HL-60/S4 treated with retinoic acid at 250 ng/mL for 4 days and 3 days (cell line): ENCODE measurements at regions not wholly inside any gene's neighbourhood (a gene's known extent, or its start where the extent isn't known, plus 50 kb on each side); places are given as distances from the start of the nearest gene placed in this dataset.
"Not testable (repeated sequence)": the region's sequence is repeated elsewhere in the genome, so short reads cannot be mapped to it uniquely, and the experiment has no call there.

Source experiments
- in situ Hi-C: fragments of 300-500 bp; cut with MboI; formaldehyde crosslinking; loops from 2 replicates; pipeline ENCODE4 v1.7.0; 2022; ENCODE audit warnings: low sequenced_read_pairs

DNA sequence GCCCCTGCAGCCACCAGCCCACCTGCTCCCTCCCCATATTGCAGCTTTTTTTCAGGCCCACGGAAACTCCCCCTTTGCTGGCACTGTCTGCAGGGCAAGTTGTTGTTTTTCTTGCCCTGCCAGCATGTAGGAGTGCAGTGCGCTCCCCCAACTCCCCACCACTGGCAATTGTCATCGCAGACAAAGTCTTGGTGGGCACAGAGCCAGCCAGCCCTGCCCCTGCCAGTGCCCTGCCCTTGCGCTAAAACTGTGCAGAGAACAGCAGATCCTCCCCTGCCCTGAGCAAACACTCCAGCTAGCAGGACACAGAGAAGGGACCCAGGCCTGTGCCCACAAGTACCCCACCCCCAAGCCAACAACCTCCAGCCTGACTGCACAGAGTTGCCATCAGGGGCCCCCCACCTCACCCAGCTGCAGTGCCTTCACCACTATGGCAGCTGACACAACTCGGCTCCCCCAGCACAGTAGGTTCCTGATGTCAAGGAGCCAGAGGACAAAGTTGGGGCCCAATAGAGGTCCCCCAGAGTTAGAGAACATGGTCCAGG is 158.1 kb upstream of the ARHGAP42 start:
- in situ Hi-C loops: no loop called here

- in situ Hi-C loops: not testable (repeated sequence)
These were observed 155.8 kb upstream of the ARHGAP42 start for GRCh38 chr11:100531290-100531689.

- in situ Hi-C loops: no loop called here
These were observed 150.1 kb upstream of the ARHGAP42 start for GRCh38 chr11:100536979-100537378.

- in situ Hi-C loops: no loop called here
These were observed 143.7 kb upstream of the ARHGAP42 start for GRCh38 chr11:100543386-100543785.

DNA sequence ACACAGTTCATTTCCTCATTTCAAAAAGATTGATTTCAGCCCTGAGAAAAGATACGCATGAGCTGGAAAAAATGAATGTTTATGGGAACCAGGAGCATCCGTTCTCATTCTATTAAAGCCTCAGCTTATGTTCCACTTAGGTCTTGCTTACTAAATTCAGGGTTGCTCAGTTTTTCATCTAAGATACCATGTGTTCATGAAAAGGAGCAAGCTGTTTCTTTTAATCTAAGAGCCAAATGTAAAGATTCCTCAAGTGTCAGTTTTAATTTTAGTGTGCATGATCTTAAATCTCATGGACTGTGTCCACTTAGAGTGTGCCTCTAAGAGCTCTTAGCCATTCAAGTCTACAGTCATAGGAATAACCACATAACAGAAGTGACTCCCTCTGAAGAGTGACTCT is 141.5 kb upstream of the ARHGAP42 start:
- in situ Hi-C loops: no loop called here

GRCh38 chr11:100545970-100546369 is 141.1 kb upstream of the ARHGAP42 start:
- in situ Hi-C loops: no loop called here

- in situ Hi-C loops: no loop called here
These were observed 140.4 kb upstream of the ARHGAP42 start for GRCh38 chr11:100546714-100547113.

DNA sequence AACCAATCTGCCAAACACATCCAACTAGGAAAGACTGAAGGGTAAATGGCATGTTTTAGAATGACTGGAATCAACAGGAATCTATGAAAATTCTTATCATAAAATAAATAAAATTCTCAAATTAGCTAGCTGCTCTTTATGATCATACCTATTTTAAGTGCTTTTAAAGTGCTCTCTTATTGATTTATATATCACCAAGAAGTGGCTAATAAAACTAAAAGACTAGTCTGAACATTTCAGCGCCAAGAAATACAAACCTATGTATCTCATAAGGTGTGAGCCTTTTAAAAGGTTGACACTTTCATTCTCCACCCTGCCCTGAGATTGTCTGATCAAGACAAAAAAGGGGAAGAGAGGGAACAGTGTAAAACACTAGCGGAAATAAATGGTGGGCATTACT is 136.8 kb upstream of the ARHGAP42 start:
- in situ Hi-C loops: no loop called here

DNA sequence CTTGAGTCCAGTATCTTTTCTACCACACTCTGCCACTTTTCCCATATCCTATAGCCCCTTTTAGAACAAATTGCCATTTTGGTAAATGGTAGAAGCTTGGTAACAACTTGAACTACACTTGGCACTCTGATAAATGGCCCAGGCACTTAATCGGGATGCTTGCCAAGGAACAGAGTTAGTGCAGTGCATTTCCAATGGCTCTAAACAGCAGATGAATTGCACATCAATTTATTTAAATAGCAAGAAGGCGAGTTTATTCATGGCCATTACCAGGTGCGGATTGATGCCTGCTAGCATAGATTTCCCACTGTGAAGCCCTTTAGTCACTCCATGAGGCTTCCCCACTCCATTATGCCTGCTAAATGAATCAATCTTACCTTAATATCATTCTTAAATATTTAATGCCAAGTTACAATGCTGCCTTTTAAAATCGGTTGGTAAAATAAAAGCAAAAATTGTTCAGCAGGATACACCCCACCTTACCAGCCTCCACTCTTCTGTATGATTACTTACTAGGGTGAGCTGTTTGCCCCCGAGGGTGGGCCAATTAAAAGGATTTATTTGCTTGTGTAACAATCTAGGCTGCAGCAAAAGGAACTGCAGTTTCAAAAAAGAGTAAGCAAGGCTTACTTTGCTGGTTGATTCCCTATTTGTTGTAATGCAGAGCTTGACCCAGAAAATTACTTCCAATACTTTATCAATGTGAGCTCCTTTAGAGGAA is 136.0 kb upstream of the ARHGAP42 start:
- in situ Hi-C loops: no loop called here

DNA sequence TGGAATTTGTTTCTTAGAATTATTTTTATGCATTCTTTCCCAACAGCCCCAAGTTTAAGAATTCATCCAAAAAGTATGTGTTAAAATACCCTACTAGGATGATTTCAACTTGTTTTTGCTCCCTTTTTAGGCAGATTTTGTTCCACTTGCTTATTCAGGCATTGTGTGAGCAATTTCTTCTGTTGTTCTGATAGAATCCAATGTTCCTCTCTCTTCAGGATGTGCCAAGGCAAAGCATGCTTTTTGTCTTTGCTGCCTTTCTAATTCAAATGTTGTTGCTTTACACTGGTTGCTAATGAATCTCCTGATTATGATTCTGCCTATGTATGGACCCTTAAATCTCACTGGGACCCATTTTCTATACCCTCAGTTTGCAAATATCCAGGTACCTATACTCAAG is 131.2 kb upstream of the ARHGAP42 start:
- in situ Hi-C loops: no loop called here

DNA sequence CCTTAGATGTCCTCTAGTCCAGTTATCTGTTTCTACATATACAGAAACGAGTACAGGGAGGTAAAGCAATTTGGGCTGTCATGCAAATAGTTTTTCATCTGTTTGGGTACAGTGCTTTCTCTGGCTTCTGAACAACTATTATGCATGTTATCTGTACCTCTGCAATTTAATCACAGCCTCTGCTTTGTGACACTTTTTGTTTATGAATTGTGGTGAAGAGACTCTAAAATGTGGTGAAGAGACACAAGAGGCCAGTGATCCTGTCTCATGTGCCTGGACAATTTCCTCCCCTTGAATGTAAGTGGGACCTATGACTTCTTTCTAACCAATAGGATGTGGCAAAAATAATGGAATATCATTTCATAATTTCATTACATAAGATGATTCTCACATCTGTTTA is 130.3 kb upstream of the ARHGAP42 start:
- in situ Hi-C loops: no loop called here

DNA sequence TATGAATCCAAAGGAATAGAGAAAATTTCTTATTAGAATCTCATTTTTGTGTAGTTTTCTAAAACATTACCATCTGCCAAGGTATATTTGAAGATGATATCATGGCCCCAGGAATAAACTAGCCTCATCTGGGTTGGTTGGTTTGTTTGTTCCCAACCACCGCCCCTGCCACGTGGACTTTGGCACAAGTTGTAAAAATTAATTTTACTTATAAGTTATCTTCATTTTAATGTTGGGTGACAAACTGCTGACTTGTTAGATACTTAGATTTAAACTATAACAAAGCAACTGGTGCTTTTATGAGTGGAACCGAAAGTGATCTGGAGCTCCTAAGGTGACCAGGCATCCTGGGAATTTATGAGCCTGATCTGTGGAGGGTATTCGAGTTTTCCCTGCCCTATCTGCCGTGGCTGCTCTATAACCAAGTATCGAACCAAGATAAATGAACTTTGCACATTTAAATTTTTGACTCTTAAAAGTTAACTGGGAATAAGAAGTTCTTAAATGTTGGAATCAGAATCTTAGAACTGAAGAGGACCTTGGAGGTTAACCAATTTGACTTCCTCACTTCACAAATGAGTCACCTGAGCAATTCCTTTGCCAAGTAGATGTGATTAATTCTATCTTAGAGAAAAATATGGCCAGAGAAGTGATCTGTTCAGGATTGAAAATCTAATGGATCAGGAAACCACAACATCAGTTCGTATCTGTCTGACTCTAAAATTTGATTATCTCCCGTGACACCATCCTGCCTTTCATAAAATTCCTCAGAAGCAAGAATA is 129.1 kb upstream of the ARHGAP42 start:
- in situ Hi-C loops: no loop called here

DNA sequence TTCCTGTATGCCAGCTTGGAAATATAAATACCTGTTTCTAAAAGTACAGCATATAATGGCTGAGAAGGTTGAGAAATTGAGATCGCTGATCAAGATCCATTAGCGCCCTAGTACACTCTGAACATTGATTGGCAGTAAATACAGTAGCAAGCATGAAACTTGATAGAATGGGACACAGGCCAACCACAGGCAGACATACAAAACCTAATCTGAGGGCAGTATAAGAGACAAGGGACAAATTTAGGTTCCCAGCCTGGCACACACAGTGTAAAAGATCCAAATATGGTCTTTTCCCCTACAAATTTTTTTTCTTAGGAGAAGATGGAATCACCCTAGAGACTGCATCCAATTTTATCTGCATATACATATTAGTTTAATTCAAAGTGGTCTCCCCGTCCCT is 126.5 kb upstream of the ARHGAP42 start:
- in situ Hi-C loops: no loop called here

- in situ Hi-C loops: no loop called here
These were observed 125.8 kb upstream of the ARHGAP42 start for GRCh38 chr11:100561323-100561722.

- in situ Hi-C loops: no loop called here
These were observed 125.0 kb upstream of the ARHGAP42 start for GRCh38 chr11:100562128-100562527.

DNA sequence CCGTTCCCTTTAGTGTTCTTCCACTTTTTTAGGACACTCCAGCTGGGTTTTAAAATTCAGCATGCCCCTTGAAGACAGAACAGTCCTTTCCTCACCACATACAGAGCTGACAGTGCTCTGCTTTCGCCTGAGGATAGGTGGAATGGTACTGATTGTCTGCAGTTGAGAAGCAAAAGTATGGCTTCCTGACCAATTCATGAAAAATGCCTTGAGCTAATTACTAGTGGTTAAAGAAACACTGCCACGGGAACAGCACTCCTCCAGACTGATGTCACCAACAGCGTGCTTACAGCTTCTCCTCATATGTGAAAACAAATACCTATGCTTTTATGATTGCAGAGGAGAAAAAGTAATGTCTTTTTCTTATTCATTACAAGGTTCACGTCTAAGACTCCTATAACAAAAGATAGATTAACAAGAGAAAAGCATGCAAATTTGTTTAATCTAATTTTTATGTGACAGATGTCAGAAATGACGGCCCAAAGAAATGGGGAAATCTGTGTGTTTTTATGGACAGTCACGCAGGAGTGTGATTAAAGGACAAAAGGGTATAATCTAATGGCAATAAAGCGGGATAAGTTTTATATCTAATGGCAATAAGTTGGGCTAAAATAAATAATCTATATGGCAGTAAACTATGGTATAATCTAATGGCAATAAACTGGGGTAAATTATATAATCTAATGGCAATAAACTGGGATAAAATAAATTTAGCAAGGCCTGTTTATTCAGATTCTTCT is 123.4 kb upstream of the ARHGAP42 start:
- in situ Hi-C loops: no loop called here

GRCh38 chr11:100573911-100574513 is 113.1 kb upstream of the ARHGAP42 start:
- in situ Hi-C loops: no loop called here

DNA sequence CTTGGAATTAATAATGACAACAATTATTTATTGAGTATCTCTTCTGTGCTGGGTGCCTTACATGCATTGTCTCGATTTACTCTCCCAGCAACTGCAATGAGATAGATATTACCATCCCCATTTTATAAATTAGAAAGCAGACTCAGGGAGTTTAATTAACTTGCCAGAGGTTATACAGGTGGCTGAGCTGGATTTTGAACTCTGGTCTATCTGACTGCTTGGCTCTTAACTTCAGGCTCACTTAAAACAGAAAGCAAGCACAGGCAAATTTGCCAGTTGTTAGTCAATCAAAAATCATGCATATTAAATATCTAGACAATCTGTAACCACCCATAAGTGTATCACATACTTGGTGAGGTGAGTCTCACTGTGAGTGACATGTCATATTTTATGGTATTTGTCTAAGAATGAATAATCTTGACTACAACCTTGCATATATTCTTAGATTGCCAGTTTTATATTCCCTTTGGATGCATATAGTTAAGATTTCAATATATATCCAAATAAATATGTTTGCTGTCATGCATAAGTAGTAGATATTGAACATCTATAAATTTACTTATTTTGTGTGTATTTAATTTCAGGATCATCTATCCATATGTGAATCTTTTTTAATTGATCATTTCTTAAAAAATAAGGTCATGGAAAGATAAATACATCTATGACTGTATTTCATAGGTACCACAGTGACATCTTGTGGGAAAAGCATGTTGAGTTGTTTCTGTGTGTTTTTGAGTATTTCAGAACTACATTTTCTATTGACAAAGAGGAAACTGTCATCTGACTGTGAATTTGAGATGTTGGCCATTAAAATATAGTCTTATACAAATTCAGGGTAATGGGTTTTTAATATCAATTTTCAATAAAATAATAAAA is 112.0 kb upstream of the ARHGAP42 start:
- in situ Hi-C loops: loop anchor here (25.0 kb wide), 1 partner anchor 362 kb away; no protein-coding TSS in a partner anchor

DNA sequence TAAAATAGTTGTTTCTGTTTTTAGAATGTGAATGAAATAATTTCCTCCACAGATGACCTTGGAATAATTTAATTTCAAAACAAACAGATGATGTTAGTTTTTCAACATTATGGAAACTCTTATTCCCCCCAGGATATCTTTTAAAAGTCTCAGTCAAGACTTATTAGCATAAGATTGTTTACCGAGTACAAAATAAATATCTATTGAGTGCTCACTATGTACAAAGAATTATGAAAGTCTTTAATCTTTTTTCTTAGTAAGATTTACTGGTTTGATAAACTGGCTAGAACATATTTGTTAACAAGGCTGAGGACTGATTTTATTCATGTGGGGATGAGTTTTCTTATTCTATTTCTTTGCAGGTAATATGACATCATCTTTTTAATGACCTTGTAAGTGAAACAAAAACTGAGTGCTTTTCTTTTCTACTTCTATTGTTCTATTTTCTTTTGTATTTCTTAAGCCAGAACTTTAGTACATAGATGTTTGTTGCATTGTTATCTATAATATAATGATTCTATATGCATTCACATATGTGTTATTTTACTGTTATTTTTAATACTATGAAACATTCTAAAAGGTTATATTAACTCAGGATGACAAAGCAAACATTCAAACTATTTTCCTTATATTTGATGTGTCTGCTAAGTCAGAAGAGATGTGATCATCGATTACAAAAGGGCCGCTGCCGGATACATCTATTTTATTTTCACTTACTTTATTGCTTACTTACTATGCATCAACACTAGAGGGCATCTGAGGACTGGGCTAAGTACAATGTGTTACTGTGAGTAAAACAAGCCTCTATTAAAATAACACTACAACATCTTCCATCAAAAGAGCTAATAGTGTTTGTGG is 111.0 kb upstream of the ARHGAP42 start:
- in situ Hi-C loops: loop anchor here (25.0 kb wide), 1 partner anchor 361 kb away; no protein-coding TSS in a partner anchor
